Gastrocnemius medialis (tissue), 4 donors: ENCODE measurements at regions not wholly inside any gene's neighbourhood (a gene's known extent, or its start where the extent isn't known, plus 50 kb on each side); places are given as distances from the start of the nearest gene placed in this dataset.

Experiments
- ATAC-seq, 2 donors: fragments of 150-250 bp; one replicate each; pipeline ENCODE4 v1.9.1; 2016
- DNase-seq, 2 donors: peaks; one replicate each; pipeline ENCODE4 v3.0.0-alpha.2; 2019
- H3K27ac ChIP-seq, 4 donors: fragments of 200-600 bp; sonication (generic); 1 replicate in 1 of 4; 2 replicates in 3 of 4; pipeline ENCODE4 v1.5.1; 2016 to 2018; ENCODE audit warnings: mild to moderate bottlenecking in 2 of 4, moderate library complexity in 1 of 4
- H3K27me3 ChIP-seq, 3 donors: fragments of 200-600 bp; sonication (generic) in 2 of 3; 1 replicate in 1 of 3; 2 replicates in 2 of 3; pipeline versions ENCODE4 v1.5.1 to v1.6.0; 2016 to 2019; ENCODE audit warnings: mild to moderate bottlenecking in 1 of 3, moderate library complexity in 1 of 3
- H3K36me3 ChIP-seq, 2 donors: fragments of 200-600 bp; sonication (generic) in 1 of 2; one replicate each; pipeline ENCODE4 v1.5.1; 2017 to 2018
- H3K4me1 ChIP-seq, 2 donors: fragments of 200-600 bp; sonication (generic) in 1 of 2; one replicate each; pipeline ENCODE4 v1.5.1; 2016 to 2017; ENCODE audit warnings: mild to moderate bottlenecking in 2 of 2
- H3K4me3 ChIP-seq, 4 donors: fragments of 200-600 bp; sonication (generic) in 3 of 4; 1 replicate in 1 of 4; 2 replicates in 3 of 4; pipeline ENCODE4 v1.5.1; 2016 to 2019; ENCODE audit warnings: mild to moderate bottlenecking in 2 of 4
- H3K9me3 ChIP-seq, 3 donors: fragments of 200-600 bp; sonication (generic) in 2 of 3; 1 replicate in 1 of 3; 2 replicates in 2 of 3; pipeline ENCODE4 v1.5.1; 2016 to 2019
- CTCF ChIP-seq, 5 experiments: fragments of 450-650 bp in 3 of 5; fragments of 200-600 bp in 2 of 5; sonication (generic) in 2 of 5; IDR thresholded peaks in 4 of 5; conservative IDR thresholded peaks in 1 of 5; 1 replicate in 4 of 5; 2 replicates in 1 of 5; pipeline ENCODE4 v1.5.1; 2016 to 2019; ENCODE audit warnings: antibody characterized with exemption in 5 of 5, mild to moderate bottlenecking in 3 of 5, moderate library complexity in 3 of 5
- POLR2A ChIP-seq, 2 donors: fragments of 450-650 bp; IDR thresholded peaks; one replicate each; pipeline ENCODE4 v1.6.1; 2017; ENCODE audit warnings: antibody characterized with exemption in 2 of 2, mild to moderate bottlenecking in 2 of 2, moderate library complexity in 2 of 2
- in situ Hi-C, 4 donors: fragments of 200-750 bp; cut with MboI; loops; one replicate each; pipeline versions ENCODE4 v1.15.0 to v1.8.0; 2017; ENCODE audit warnings: low sequenced_read_pairs in 4 of 4
- intact Hi-C: fragments of 100-400 bp; cut with DNase I; formaldehyde crosslinking; loops from one replicate; pipeline ENCODE4 v1.15.1; 2023; ENCODE audit warnings: low total_unique reads

GRCh38 chr10:61223576-61223975 is 229.6 kb downstream of the TMEM26 start:
- Histone ChIP-seq H3K4me3 (no peak overlapping the region), H3K36me3 (no peaks in the 10 kb centered on the region), H3K27ac (no peak overlapping the region), H3K4me1 (no peaks in the 10 kb centered on the region), H3K9me3 (peaks cover 0 to 4% (median 3%) of the 10 kb centered on the region in 3 donors), H3K27me3 (no peaks in the 10 kb centered on the region)
- DNase-seq (no peak), ATAC-seq (no peak)
- in situ Hi-C loops (no loop called here), intact Hi-C loops (no loop called here)
- TF ChIP-seq POLR2A (IDR thresholded peaks at IDR 0.05) (no peak), CTCF (IDR thresholded peaks at IDR 0.05 in 4 of 5, conservative IDR thresholded peaks at IDR 0.05 in 1 of 5) (no peak)

DNA sequence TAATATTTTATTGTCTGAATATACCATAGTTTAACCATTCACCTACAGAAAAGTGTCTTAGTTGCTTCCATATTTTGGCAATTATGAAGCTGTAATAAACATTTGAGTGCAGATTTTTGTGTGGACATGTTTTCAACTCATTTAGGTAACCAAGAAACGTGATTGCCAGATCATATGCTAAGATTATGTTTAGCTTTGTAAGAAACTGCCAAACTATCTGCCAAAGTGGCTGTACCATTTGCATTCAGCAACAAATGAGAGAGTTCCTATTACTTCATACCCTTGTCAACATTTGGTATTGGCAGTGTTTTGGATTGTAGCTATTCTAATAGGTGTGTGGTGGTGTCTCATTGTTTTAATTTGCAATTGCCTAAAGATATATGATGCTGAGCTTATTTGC is 233.5 kb downstream of the TMEM26 start:
- no peak overlapping the region for H3K27ac ChIP-seq
- no peak for DNase-seq
- H3K9me3 ChIP-seq: no peaks in the 10 kb centered on the region

DNA sequence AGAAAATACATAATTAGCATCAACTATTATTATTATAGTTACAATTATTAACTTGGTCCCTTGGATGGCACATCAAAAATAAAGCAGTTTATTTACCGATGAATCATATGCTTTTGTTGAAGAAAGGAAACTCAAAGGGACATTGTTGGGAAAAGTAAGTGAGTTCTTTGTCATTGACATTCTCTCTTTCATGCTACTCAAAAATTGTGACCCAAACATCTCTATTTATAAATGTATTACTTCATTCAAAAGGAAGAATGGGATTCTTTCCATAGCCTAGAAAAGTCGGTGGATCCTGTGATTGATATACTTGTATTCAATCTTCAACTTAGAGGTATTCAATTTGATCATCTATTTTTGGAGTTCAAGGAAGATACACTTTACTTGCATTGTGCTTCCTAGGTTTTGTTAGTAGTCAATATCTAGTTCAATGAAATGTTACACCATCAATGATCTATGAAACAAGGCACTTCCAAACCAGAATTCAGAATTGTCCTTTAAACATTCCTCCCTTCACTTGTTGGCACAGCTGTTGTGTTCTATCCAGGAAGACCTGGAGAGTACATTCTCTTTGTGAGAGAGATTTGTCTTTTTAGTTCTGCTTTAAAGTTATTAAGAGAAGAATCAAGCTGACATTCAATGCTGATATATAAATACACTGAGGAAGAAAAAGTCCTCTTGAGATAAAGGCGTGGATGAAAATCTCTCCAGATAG is 235.2 kb downstream of the TMEM26 start:
- Histone ChIP-seq H3K27me3 (no peaks in the 10 kb centered on the region), H3K27ac (no peak overlapping the region), H3K9me3 (no peaks in the 10 kb centered on the region), H3K4me1 (peaks cover 0 to 3% of the 10 kb centered on the region in 2 donors), H3K36me3 (no peaks in the 10 kb centered on the region), H3K4me3 (no peak overlapping the region)
- TF ChIP-seq CTCF (IDR thresholded peaks at IDR 0.05 in 4 of 5, conservative IDR thresholded peaks at IDR 0.05 in 1 of 5) (no peak), POLR2A (IDR thresholded peaks at IDR 0.05) (no peak)
- in situ Hi-C loops (no loop called here), intact Hi-C loops (no loop called here)
- DNase-seq (no peak), ATAC-seq (no peak)

More for the DNA sequence above, 233.5 kb downstream of the TMEM26 start:
- no peak for TF ChIP-seq CTCF (IDR thresholded peaks at IDR 0.05 in 4 of 5, conservative IDR thresholded peaks at IDR 0.05 in 1 of 5)
- no peak for TF ChIP-seq POLR2A (IDR thresholded peaks at IDR 0.05)
- in situ Hi-C loops: no loop called here
- ATAC-seq: no peak
- Histone ChIP-seq H3K27me3 (no peaks in the 10 kb centered on the region), H3K4me3 (no peak overlapping the region), H3K36me3 (no peaks in the 10 kb centered on the region), H3K4me1 (peaks cover 0 to 3% of the 10 kb centered on the region in 2 donors)
- intact Hi-C loops: no loop called here

GRCh38 chr10:61215246-61215645 is 237.9 kb downstream of the TMEM26 start:
- Histone ChIP-seq H3K4me1 (peaks cover 0 to 3% of the 10 kb centered on the region in 2 donors), H3K36me3 (no peaks in the 10 kb centered on the region), H3K9me3 (no peaks in the 10 kb centered on the region), H3K27ac (no peak overlapping the region), H3K27me3 (no peaks in the 10 kb centered on the region), H3K4me3 (no peak overlapping the region)
- no peak for DNase-seq
- no peak for TF ChIP-seq CTCF (IDR thresholded peaks at IDR 0.05 in 4 of 5, conservative IDR thresholded peaks at IDR 0.05 in 1 of 5)
- no peak for TF ChIP-seq POLR2A (IDR thresholded peaks at IDR 0.05)
- intact Hi-C loops: no loop called here
- ATAC-seq: no peak
- in situ Hi-C loops: no loop called here

DNA sequence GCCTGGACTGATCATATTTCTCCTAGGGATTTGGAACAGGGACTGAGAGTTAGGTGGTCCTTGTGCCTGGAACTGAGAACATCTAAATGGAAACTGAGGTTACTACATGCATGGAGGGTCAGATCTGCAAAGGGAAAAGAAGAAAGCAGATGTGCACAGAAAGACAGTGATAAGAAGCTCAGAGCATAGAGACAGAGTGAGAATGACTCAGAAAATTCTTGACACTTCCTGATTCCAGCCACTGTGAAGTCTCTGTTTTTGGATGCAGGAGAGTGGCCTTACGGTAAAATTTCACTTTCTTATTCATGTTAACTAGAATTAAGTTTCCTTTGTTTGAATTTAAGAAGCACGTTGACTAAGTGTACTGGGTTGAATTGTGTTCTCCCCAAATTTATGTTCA is 241.7 kb downstream of the TMEM26 start:
- Histone ChIP-seq H3K4me3 (no peak overlapping the region), H3K9me3 (no peaks in the 10 kb centered on the region), H3K27me3 (no peaks in the 10 kb centered on the region), H3K4me1 (no peaks in the 10 kb centered on the region), H3K36me3 (no peaks in the 10 kb centered on the region), H3K27ac (no peak overlapping the region)
- in situ Hi-C loops (no loop called here), intact Hi-C loops (no loop called here)
- TF ChIP-seq CTCF (IDR thresholded peaks at IDR 0.05 in 4 of 5, conservative IDR thresholded peaks at IDR 0.05 in 1 of 5): no peak
- TF ChIP-seq POLR2A (IDR thresholded peaks at IDR 0.05): no peak
- DNase-seq: no peak
- no peak for ATAC-seq
